Endodermal cell (in vitro differentiated cells): ENCODE measurements at regions not wholly inside any gene's neighbourhood (a gene's known extent, or its start where the extent isn't known, plus 50 kb on each side); places are given as distances from the start of the nearest gene placed in this dataset.
"Not testable (repeated sequence)": the region's sequence is repeated elsewhere in the genome, so short reads cannot be mapped to it uniquely, and the experiment has no call there.

Experiments
- DNase-seq: peaks from one replicate; pipeline ENCODE4 v3.0.0-alpha.2; 2017
- H3K27ac ChIP-seq: 2 replicates; pipeline ENCODE4 v1.5.1; 2013; ENCODE audit warnings: mild to moderate bottlenecking, low read depth, low read length, moderate library complexity
- H3K27me3 ChIP-seq: 2 replicates; pipeline ENCODE4 v1.6.1; 2013; ENCODE audit warnings: mild to moderate bottlenecking, low read length, moderate library complexity; ENCODE audit not compliant: insufficient read depth, control insufficient read depth, poor library complexity, severe bottlenecking
- H3K36me3 ChIP-seq: 2 replicates; pipeline ENCODE4 v1.7.0; 2013; ENCODE audit warnings: mild to moderate bottlenecking, low read length, moderate library complexity; ENCODE audit not compliant: control insufficient read depth, insufficient read depth
- H3K4me1 ChIP-seq: one replicate; pipeline ENCODE4 v1.7.0; 2013; ENCODE audit warnings: low read length; ENCODE audit not compliant: control insufficient read depth, insufficient read depth
- H3K4me3 ChIP-seq: 2 replicates; pipeline ENCODE4 v1.5.1; 2013; ENCODE audit warnings: mild to moderate bottlenecking, low read length, moderate library complexity
- H3K9ac ChIP-seq: 2 replicates; pipeline ENCODE4 v1.6.1; 2013; ENCODE audit warnings: mild to moderate bottlenecking, low read length, moderate library complexity; ENCODE audit not compliant: poor library complexity, severe bottlenecking; ENCODE audit errors: extremely low read depth
- H3K9me3 ChIP-seq: 2 replicates; pipeline ENCODE4 v1.6.1; 2013; ENCODE audit warnings: mild to moderate bottlenecking, low read length, moderate library complexity; ENCODE audit not compliant: control insufficient read depth
- H3K27ac Mint-ChIP-seq: 2 replicates; pipeline ENCODE4 v1.8.0; 2020; ENCODE audit warnings: mixed read lengths
- H3K27me3 Mint-ChIP-seq: 2 replicates; pipeline ENCODE4 v1.8.0; 2021; ENCODE audit warnings: mild to moderate bottlenecking, mixed read lengths; ENCODE audit not compliant: insufficient read depth
- H3K36me3 Mint-ChIP-seq: 2 replicates; pipeline ENCODE4 v1.8.0; 2020; ENCODE audit warnings: low read depth, mixed read lengths
- H3K4me1 Mint-ChIP-seq: 2 replicates; pipeline ENCODE4 v1.8.0; 2020; ENCODE audit warnings: mixed read lengths
- H3K4me3 Mint-ChIP-seq: 2 replicates; pipeline ENCODE4 v1.8.0; 2020; ENCODE audit warnings: mild to moderate bottlenecking, moderate library complexity, mixed read lengths
- H3K9me3 Mint-ChIP-seq: 2 replicates; pipeline ENCODE4 v1.8.0; 2020; ENCODE audit warnings: mild to moderate bottlenecking, mixed read lengths
- CTCF ChIP-seq: fragments of 200-600 bp; sonication (generic); conservative IDR thresholded peaks from 2 replicates; pipeline ENCODE4 v1.5.0; 2021; ENCODE audit warnings: antibody characterized with exemption, mild to moderate bottlenecking
- WGBS, 2 experiments: methylation state at CpG; one replicate each; pipeline versions ENCODE4 v1.1.5 to v1.1.7; 2013; ENCODE audit warnings: missing lambda C conversion rate in 2 of 2, mixed read lengths in 1 of 2; ENCODE audit not compliant: insufficient coverage in 1 of 2, insufficient read length in 1 of 2; 5-methylcytosine and 5-hydroxymethylcytosine counted together

GRCh38 chr6:51045548-51045947 lies 226.9 kb downstream of the TFAP2B start:
- no peak overlapping the region for H3K27ac Mint-ChIP-seq

GRCh38 chr6:51049288-51049982 lies 230.8 kb downstream of the TFAP2B start:
- Mint-ChIP-seq H3K4me1 (no peaks in the 10 kb centered on the region), H3K27ac (no peak overlapping the region), H3K36me3 (no peaks in the 10 kb centered on the region), H3K27me3 (no peaks in the 10 kb centered on the region), H3K9me3 (peaks cover 17% of the 10 kb centered on the region), H3K4me3 (no peak overlapping the region)
- no peak for TF ChIP-seq CTCF
- no peak for DNase-seq
- Histone ChIP-seq H3K9ac (no peak overlapping the region), H3K4me1 (no peaks in the 10 kb centered on the region), H3K27ac (no peak overlapping the region), H3K4me3 (no peak overlapping the region), H3K9me3 (peaks cover 5% of the 10 kb centered on the region), H3K27me3 (no peaks in the 10 kb centered on the region), H3K36me3 (no peaks in the 10 kb centered on the region)
- 95 to 100% methylated on average over 1 to 3 of the region's 3 CpGs for WGBS, 2 experiments

More at GRCh38 chr6:51045548-51045947, 226.9 kb downstream of the TFAP2B start:
- Histone ChIP-seq H3K27me3 (no peaks in the 10 kb centered on the region), H3K9me3 (no peaks in the 10 kb centered on the region), H3K4me1 (no peaks in the 10 kb centered on the region), H3K36me3 (no peaks in the 10 kb centered on the region), H3K27ac (no peak overlapping the region), H3K9ac (no peak overlapping the region), H3K4me3 (no peak overlapping the region)
- no peak for TF ChIP-seq CTCF
- Mint-ChIP-seq H3K9me3 (no peaks in the 10 kb centered on the region), H3K36me3 (no peaks in the 10 kb centered on the region), H3K4me3 (no peak overlapping the region), H3K4me1 (peaks cover 12% of the 10 kb centered on the region), H3K27me3 (no peaks in the 10 kb centered on the region)
- no peak for DNase-seq
- 91 to 100% methylated on average over 2 of the region's 2 CpGs for WGBS, 2 experiments

GRCh38 chr6:51049983-51050877 lies 231.6 kb downstream of the TFAP2B start:
- TF ChIP-seq CTCF: no peak
- no peak for DNase-seq

GRCh38 chr6:51052716-51053115 lies 234.0 kb downstream of the TFAP2B start:
- not testable (repeated sequence) for H3K27ac ChIP-seq, H3K36me3 Mint-ChIP-seq, H3K4me3 ChIP-seq, H3K27me3 Mint-ChIP-seq, H3K27ac Mint-ChIP-seq, H3K36me3 ChIP-seq, H3K9ac ChIP-seq, H3K4me1 Mint-ChIP-seq, H3K9me3 ChIP-seq, H3K27me3 ChIP-seq, H3K4me3 Mint-ChIP-seq, H3K4me1 ChIP-seq, DNase-seq
- H3K9me3 Mint-ChIP-seq: peaks cover 19% of the 10 kb centered on the region
- WGBS, 2 experiments: 95 to 100% methylated on average over 2 of the region's 2 CpGs

More at GRCh38 chr6:51049983-51050877, 231.6 kb downstream of the TFAP2B start:
- 46% methylated on average over 2 of the region's 2 CpGs; no CpG with 5 or more reads in 1 of the 2 experiments for WGBS, 2 experiments
- Mint-ChIP-seq H3K36me3 (no peaks in the 10 kb centered on the region), H3K27ac (no peak overlapping the region), H3K4me3 (no peak overlapping the region), H3K4me1 (no peaks in the 10 kb centered on the region), H3K9me3 (peaks cover 19% of the 10 kb centered on the region), H3K27me3 (no peaks in the 10 kb centered on the region)
- H3K4me3 ChIP-seq: no peak overlapping the region
- peaks cover 5% of the 10 kb centered on the region for H3K9me3 ChIP-seq
- no peaks in the 10 kb centered on the region for H3K27me3 ChIP-seq
- H3K27ac ChIP-seq: no peak overlapping the region
- no peaks in the 10 kb centered on the region for H3K4me1 ChIP-seq
- H3K36me3 ChIP-seq: no peaks in the 10 kb centered on the region
- H3K9ac ChIP-seq: no peak overlapping the region

- H3K36me3 ChIP-seq, H3K9ac ChIP-seq, DNase-seq, H3K27ac Mint-ChIP-seq, H3K36me3 Mint-ChIP-seq, H3K27me3 Mint-ChIP-seq, H3K27me3 ChIP-seq, H3K9me3 ChIP-seq, H3K4me1 Mint-ChIP-seq, H3K4me3 Mint-ChIP-seq, H3K4me3 ChIP-seq, H3K27ac ChIP-seq, H3K4me1 ChIP-seq: not testable (repeated sequence)
- whole genome bisulfite sequencing, 2 experiments: 91% methylated on average over 2 of the region's 2 CpGs; no CpG with 5 or more reads in 1 of the 2 experiments
- H3K9me3 Mint-ChIP-seq: peaks cover 22% of the 10 kb centered on the region
Measured at GRCh38 chr6:51055316-51055715, 236.6 kb downstream of the TFAP2B start.
